Mucosa of descending colon (tissue), 3 donors: ENCODE measurements at regions not wholly inside any gene's neighbourhood (a gene's known extent, or its start where the extent isn't known, plus 50 kb on each side); places are given as distances from the start of the nearest gene placed in this dataset.
"Not testable (repeated sequence)": the region's sequence is repeated elsewhere in the genome, so short reads cannot be mapped to it uniquely, and the experiment has no call there.

Experiments
- ATAC-seq: fragments of 200-7000 bp; cut with Tn5 transposase; one replicate; pipeline ENCODE4 v1.9.1; 2020; ENCODE audit warnings: mild to moderate bottlenecking, moderate library complexity
- DNase-seq, 3 donors: peaks; one replicate each; pipeline ENCODE4 v3.0.0-alpha.2; 2020
- H3K36me3 ChIP-seq: fragments of 200-600 bp; one replicate; pipeline ENCODE4 v1.8.0; 2021; ENCODE audit warnings: low read depth, mild to moderate bottlenecking
- H3K4me1 ChIP-seq: fragments of 200-600 bp; one replicate; pipeline ENCODE4 v1.8.0; 2021; ENCODE audit warnings: low read depth, mild to moderate bottlenecking
- H3K4me3 ChIP-seq: fragments of 200-600 bp; one replicate; pipeline ENCODE4 v1.8.0; 2021; ENCODE audit warnings: mild to moderate bottlenecking
- H3K9me3 ChIP-seq: fragments of 200-600 bp; one replicate; pipeline ENCODE4 v1.8.0; 2021; ENCODE audit warnings: mild to moderate bottlenecking
- CTCF ChIP-seq: fragments of 200-600 bp; IDR thresholded peaks from one replicate; pipeline ENCODE4 v1.8.0; 2022; ENCODE audit warnings: antibody characterized with exemption, mild to moderate bottlenecking
- intact Hi-C, 2 donors: fragments of 100-400 bp; cut with DNase I in 1 of 2; cut with micrococcal nuclease in 1 of 2; formaldehyde crosslinking; loops; one replicate each; pipeline versions ENCODE4 v1.11.0 to v1.11.1; 2022; cut with DNase I, micrococcal nuclease
- donor health status: DM: no; HTN: no; CAD: no; lungs with moderate emphysema.
- donor health status: DM: no; HTN: no; CAD: no.
- donor health status: DM: no; HTN: yes; CAD: no.

- H3K9me3 ChIP-seq = no peaks in the 10 kb centered on the region
- no peak for TF ChIP-seq CTCF
- peak; percentile 36 for ATAC-seq
- H3K4me3 ChIP-seq = no peak overlapping the region
- intact Hi-C loops = no loop called here
- no peak for DNase-seq
- no peaks in the 10 kb centered on the region for H3K4me1 ChIP-seq
- no peaks in the 10 kb centered on the region for H3K36me3 ChIP-seq
Measured at GRCh38 chr19:29880498-29881081, 61.4 kb upstream of the URI1 start.

- Histone ChIP-seq H3K9me3 (no peaks in the 10 kb centered on the region), H3K4me1 (no peaks in the 10 kb centered on the region), H3K4me3 (no peak overlapping the region), H3K36me3 (no peaks in the 10 kb centered on the region)
- intact Hi-C loops = no loop called here
- TF ChIP-seq CTCF = no peak
- DNase-seq = no peak
- ATAC-seq = no peak
Measured at GRCh38 chr19:29881386-29881785, 60.7 kb upstream of the URI1 start.

- no peak for ATAC-seq
- Histone ChIP-seq H3K4me3 (no peak overlapping the region), H3K36me3 (no peaks in the 10 kb centered on the region), H3K9me3 (no peaks in the 10 kb centered on the region), H3K4me1 (no peaks in the 10 kb centered on the region)
- no peak for TF ChIP-seq CTCF
- DNase-seq = no peak
- intact Hi-C loops = no loop called here
Measured at GRCh38 chr19:29882719-29883105, 59.3 kb upstream of the URI1 start.

GRCh38 chr19:29884044-29884443, 58.0 kb upstream of the URI1 start:
- no peak overlapping the region for H3K4me3 ChIP-seq
- intact Hi-C loops = no loop called here
- H3K9me3 ChIP-seq = no peaks in the 10 kb centered on the region
- DNase-seq (no peak), ATAC-seq (no peak)
- H3K36me3 ChIP-seq = no peaks in the 10 kb centered on the region
- TF ChIP-seq CTCF = no peak
- no peaks in the 10 kb centered on the region for H3K4me1 ChIP-seq

GRCh38 chr19:29884466-29884865, 57.6 kb upstream of the URI1 start:
- TF ChIP-seq CTCF = no peak
- Histone ChIP-seq H3K9me3 (no peaks in the 10 kb centered on the region), H3K36me3 (no peaks in the 10 kb centered on the region), H3K4me1 (no peaks in the 10 kb centered on the region), H3K4me3 (no peak overlapping the region)
- DNase-seq = no peak
- intact Hi-C loops = no loop called here
- no peak for ATAC-seq

GRCh38 chr19:29886106-29886505, 55.9 kb upstream of the URI1 start:
- H3K4me1 ChIP-seq, H3K4me3 ChIP-seq, H3K9me3 ChIP-seq, H3K36me3 ChIP-seq, ATAC-seq, intact Hi-C loops, DNase-seq: not testable (repeated sequence)
